ENCODE measurements at regions not wholly inside any gene's neighbourhood (a gene's known extent, or its start where the extent isn't known, plus 50 kb on each side); places are given as distances from the start of the nearest gene placed in this dataset.
A peak's percentile ranks its signal among the peaks of the same experiment; 100 is the strongest.

- Mint-ChIP-seq H3K9me3 (no peaks in the 10 kb centered on the region), H3K4me1 (peaks cover 13% of the 10 kb centered on the region), H3K27ac (no peak overlapping the region), H3K27me3 (peaks cover 10% of the 10 kb centered on the region), H3K4me3 (no peak overlapping the region)
- no peak for ATAC-seq
- DNase-seq, result no peak
Observed at GRCh38 chr2:64837116-64837731, 152.0 kb upstream of the SLC1A4 start.

GRCh38 chr2:64837925-64838641, 151.1 kb upstream of the SLC1A4 start:
- ATAC-seq (no peak), DNase-seq (no peak)
- H3K27ac Mint-ChIP-seq, result peak overlapping the region in 1 of 2 donors; percentile 34
- peaks cover 13% of the 10 kb centered on the region for H3K4me1 Mint-ChIP-seq
- H3K4me3 Mint-ChIP-seq, result no peak overlapping the region
- H3K27me3 Mint-ChIP-seq, result peaks cover 8% of the 10 kb centered on the region
- H3K9me3 Mint-ChIP-seq, result no peaks in the 10 kb centered on the region

- no peak overlapping the region for H3K4me3 Mint-ChIP-seq
- H3K4me1 Mint-ChIP-seq, result peaks cover 13% of the 10 kb centered on the region
- no peak overlapping the region for H3K27ac Mint-ChIP-seq
- no peak for DNase-seq
- ATAC-seq, result no peak
- H3K27me3 Mint-ChIP-seq, result peaks cover 1% of the 10 kb centered on the region
- H3K9me3 Mint-ChIP-seq, result no peaks in the 10 kb centered on the region
Observed at GRCh38 chr2:64838817-64839216, 150.4 kb upstream of the SLC1A4 start.

DNA sequence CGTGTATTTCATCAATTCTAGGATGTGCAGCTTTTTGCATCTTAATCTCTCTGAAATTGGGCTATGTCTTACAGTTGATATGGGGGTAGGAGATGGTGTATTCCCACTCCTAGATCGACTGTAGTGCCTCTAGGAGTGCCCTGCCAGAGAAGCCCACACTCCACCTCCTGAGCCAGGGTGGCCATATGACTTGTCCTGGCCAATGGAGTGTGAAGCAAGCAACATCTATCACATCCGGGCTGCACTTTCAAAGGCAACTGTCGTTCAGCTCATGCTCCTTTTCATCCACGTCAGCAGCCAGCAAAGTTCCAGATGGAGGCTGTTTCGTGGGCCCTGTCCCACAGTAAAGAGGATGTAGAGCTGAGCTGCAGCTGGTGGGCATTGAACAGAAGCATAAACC, 149.4 kb upstream of the SLC1A4 start:
- peak; percentile 84 for ATAC-seq
- Mint-ChIP-seq H3K4me3 (no peak overlapping the region), H3K4me1 (peaks cover 13% of the 10 kb centered on the region), H3K27ac (no peak overlapping the region), H3K9me3 (no peaks in the 10 kb centered on the region), H3K27me3 (no peaks in the 10 kb centered on the region)
- DNase-seq, result no peak

DNA sequence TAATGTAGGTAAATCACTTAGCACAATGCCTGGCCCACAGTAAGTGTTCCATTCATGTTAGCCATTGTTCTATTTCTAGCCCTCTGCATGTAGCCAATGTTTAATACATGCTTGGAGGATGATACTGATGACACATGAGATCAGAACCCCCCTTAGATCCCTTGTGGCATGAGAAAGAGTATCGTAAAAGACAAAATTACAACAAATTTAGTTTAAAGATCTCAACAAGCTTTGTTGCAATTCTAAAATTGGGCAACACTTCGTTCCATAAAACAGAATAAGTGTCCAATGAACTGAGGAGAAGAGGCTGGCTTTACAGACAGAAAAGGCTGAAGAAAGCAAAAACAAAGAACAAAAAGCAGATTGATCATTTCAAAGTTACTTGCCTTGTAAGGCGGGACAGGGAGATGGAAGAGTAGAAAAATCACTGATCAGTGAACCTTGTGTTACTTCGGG, 148.7 kb upstream of the SLC1A4 start:
- DNase-seq (no peak), ATAC-seq (no peak)
- peaks cover 13% of the 10 kb centered on the region for H3K4me1 Mint-ChIP-seq
- no peaks in the 10 kb centered on the region for H3K9me3 Mint-ChIP-seq
- H3K27me3 Mint-ChIP-seq, result no peaks in the 10 kb centered on the region
- H3K4me3 Mint-ChIP-seq, result no peak overlapping the region
- peak overlapping the region in 1 of 2 donors; percentile 23 for H3K27ac Mint-ChIP-seq

- Mint-ChIP-seq H3K4me1 (peaks cover 13% of the 10 kb centered on the region), H3K9me3 (no peaks in the 10 kb centered on the region), H3K27ac (no peak overlapping the region), H3K27me3 (no peaks in the 10 kb centered on the region), H3K4me3 (no peak overlapping the region)
- no peak for DNase-seq
- no peak for ATAC-seq
Observed at GRCh38 chr2:64841461-64841860, 147.7 kb upstream of the SLC1A4 start.

DNA sequence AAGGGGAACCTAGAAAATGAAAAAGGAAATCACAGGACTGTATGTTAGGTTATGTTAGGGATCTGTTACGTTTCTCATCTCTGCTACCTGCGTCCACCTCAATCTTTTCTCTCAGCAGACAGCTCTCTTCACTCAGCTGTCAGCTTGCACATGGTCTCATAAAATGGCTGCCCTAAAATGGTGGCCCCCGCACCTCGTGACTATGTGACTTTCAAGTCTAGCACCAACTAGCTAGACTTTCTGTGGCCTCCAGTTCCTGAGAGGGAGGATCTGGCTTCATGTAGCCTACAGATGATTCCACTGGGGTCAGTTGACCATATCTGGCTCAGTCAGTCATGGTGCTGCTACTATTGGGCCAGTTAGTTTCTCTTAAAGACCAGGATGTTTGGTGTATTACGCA, 147.2 kb upstream of the SLC1A4 start:
- H3K4me1 Mint-ChIP-seq, result peaks cover 10% of the 10 kb centered on the region
- no peak overlapping the region for H3K4me3 Mint-ChIP-seq
- no peak overlapping the region for H3K27ac Mint-ChIP-seq
- H3K27me3 Mint-ChIP-seq, result no peaks in the 10 kb centered on the region
- DNase-seq (no peak), ATAC-seq (no peak)
- no peaks in the 10 kb centered on the region for H3K9me3 Mint-ChIP-seq

DNA sequence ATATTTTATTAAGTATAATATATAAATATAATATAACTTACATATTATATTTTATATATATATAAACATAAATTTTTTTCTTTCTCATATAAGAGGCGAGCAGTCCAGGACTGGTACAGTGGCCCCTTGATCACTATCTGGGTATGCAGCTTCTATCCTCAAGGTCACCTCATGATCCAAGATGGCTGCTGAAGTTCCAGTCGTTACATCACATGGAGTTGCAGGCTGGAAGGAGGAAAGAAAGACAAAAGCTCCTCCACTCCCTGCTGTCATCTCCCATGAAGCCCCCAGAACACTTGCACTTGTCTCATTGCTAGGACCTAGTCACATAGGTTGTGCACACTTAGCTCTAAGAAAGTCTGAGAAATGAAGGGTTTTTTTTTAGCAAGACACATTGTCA, 145.1 kb upstream of the SLC1A4 start:
- no peak overlapping the region for H3K4me3 Mint-ChIP-seq
- DNase-seq (no peak), ATAC-seq (no peak)
- peaks cover 6% of the 10 kb centered on the region for H3K4me1 Mint-ChIP-seq
- no peaks in the 10 kb centered on the region for H3K9me3 Mint-ChIP-seq
- no peak overlapping the region for H3K27ac Mint-ChIP-seq
- H3K27me3 Mint-ChIP-seq, result no peaks in the 10 kb centered on the region

DNA sequence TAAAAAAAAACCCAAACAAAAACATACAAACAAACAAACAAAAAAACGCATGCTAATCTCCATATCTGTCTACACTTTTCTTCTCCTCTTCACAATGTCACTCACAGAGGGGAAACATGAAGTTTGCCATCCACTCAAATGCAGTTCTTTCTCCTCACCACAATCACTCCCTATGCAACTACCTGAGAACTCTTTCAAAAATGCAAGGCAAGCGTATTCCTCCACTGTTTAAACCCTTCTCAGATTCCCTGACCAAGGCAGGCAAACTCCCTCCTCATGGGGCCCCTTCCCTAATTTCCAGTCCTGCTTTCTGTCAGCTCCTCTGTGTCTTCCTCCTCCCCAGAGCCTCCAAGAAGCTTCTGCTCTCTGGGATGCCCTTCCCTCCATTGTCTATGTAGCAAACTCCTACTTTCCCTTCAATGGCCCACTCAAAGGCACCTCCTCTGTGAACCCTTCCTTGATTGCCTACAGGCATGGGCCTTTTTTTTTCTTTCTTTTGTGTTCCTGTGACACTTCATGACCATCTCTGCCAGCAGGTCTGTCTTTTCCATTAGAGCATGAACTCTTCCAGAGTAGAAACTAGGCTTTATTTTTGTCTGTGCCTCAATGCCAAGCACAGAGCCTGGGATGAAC, 143.8 kb upstream of the SLC1A4 start:
- peaks cover 1% of the 10 kb centered on the region for H3K4me1 Mint-ChIP-seq
- H3K9me3 Mint-ChIP-seq, result no peaks in the 10 kb centered on the region
- H3K27me3 Mint-ChIP-seq, result no peaks in the 10 kb centered on the region
- H3K27ac Mint-ChIP-seq, result no peak overlapping the region
- no peak for ATAC-seq
- H3K4me3 Mint-ChIP-seq, result no peak overlapping the region
- DNase-seq, result no peak

GRCh38 chr2:64846177-64846576, 143.0 kb upstream of the SLC1A4 start:
- ATAC-seq, result no peak
- H3K27me3 Mint-ChIP-seq, result no peaks in the 10 kb centered on the region
- H3K9me3 Mint-ChIP-seq, result no peaks in the 10 kb centered on the region
- H3K4me1 Mint-ChIP-seq, result peaks cover 6% of the 10 kb centered on the region
- no peak for DNase-seq
- H3K27ac Mint-ChIP-seq, result no peak overlapping the region
- H3K4me3 Mint-ChIP-seq, result no peak overlapping the region

GRCh38 chr2:64847930-64848329, 141.3 kb upstream of the SLC1A4 start:
- no peaks in the 10 kb centered on the region for H3K9me3 Mint-ChIP-seq
- DNase-seq (no peak), ATAC-seq (no peak)
- no peak overlapping the region for H3K27ac Mint-ChIP-seq
- no peaks in the 10 kb centered on the region for H3K27me3 Mint-ChIP-seq
- no peak overlapping the region for H3K4me3 Mint-ChIP-seq
- peaks cover 6% of the 10 kb centered on the region for H3K4me1 Mint-ChIP-seq

GRCh38 chr2:64848363-64848762, 140.8 kb upstream of the SLC1A4 start:
- H3K27me3 Mint-ChIP-seq, result no peaks in the 10 kb centered on the region
- H3K27ac Mint-ChIP-seq, result no peak overlapping the region
- no peaks in the 10 kb centered on the region for H3K9me3 Mint-ChIP-seq
- DNase-seq, result no peak
- no peak for ATAC-seq
- H3K4me3 Mint-ChIP-seq, result no peak overlapping the region
- peaks cover 6% of the 10 kb centered on the region for H3K4me1 Mint-ChIP-seq

DNA sequence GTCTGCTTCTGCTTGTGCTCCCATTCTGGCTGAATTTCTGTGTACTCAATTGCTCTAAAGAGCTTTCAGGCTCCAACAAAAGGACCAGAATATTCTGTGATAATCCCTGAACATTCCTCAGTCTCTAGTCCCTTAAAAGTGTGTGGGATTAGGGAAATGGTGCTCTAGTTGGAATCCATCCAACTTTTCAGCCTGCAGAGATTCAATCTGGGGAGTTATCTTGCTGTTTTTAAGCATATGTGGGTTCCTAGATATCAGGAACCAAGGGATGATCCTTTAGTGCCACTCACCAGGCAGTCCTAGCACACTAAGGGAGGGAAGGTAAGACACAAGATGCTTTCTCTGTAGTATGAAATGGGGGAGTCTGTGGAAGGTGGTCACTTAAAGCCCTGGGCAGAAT, 140.3 kb upstream of the SLC1A4 start:
- DNase-seq (no peak), ATAC-seq (no peak)
- Mint-ChIP-seq H3K9me3 (no peaks in the 10 kb centered on the region), H3K27me3 (no peaks in the 10 kb centered on the region), H3K4me1 (peaks cover 6% of the 10 kb centered on the region), H3K27ac (no peak overlapping the region), H3K4me3 (no peak overlapping the region)

DNA sequence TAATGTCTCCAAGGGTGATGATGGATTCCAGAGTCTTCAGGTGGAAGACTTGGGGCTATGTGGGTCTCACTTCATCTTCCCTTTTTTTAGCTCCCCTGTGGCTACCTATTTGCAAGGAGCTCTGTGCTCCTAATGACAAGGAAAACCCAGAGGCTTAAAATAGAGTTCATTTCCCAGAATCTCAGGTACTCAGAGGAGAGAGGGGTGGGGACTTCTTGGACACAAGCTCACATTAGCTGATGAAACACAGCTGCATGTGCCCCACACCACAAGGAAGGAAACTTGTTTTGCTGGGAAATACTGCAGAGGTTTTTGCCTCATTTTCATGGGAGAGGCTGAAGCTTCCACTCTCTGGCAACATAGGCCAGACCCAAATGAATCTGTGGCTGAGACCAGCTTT, 138.6 kb upstream of the SLC1A4 start:
- DNase-seq (no peak), ATAC-seq (no peak)
- Mint-ChIP-seq H3K27me3 (no peaks in the 10 kb centered on the region), H3K4me3 (no peak overlapping the region), H3K4me1 (peaks cover 14% of the 10 kb centered on the region), H3K27ac (no peak overlapping the region), H3K9me3 (no peaks in the 10 kb centered on the region)

- peaks cover 14% of the 10 kb centered on the region for H3K4me1 Mint-ChIP-seq
- no peak overlapping the region for H3K27ac Mint-ChIP-seq
- no peak overlapping the region for H3K4me3 Mint-ChIP-seq
- H3K9me3 Mint-ChIP-seq, result no peaks in the 10 kb centered on the region
- peaks cover under 1% of the 10 kb centered on the region for H3K27me3 Mint-ChIP-seq
- DNase-seq (no peak), ATAC-seq (no peak)
Observed at GRCh38 chr2:64852771-64853241, 136.4 kb upstream of the SLC1A4 start.

DNA sequence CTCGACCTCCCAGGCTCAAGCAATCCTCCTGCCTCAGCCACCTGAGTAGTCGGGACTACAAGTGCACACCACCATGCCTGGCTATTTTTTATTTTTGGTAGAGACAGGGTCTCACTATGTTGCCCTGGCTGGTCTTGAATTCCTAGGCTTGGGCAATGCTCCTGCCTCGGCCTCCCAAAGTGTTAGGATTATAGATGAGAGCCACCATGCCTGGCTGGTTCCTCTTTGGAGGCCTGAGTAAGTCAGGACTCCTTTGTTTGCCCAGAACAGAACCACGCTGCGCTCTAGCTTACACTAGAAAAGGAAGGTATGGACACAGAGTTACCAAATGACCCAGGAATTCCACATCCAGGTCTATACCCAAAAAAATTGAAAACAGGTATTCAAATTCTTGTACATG, 135.9 kb upstream of the SLC1A4 start:
- Mint-ChIP-seq H3K9me3 (no peaks in the 10 kb centered on the region), H3K4me1 (peaks cover 14% of the 10 kb centered on the region), H3K4me3 (no peak overlapping the region), H3K27me3 (peaks cover 6% of the 10 kb centered on the region), H3K27ac (no peak overlapping the region)
- ATAC-seq (no peak), DNase-seq (no peak)
